Hepatocyte (in vitro differentiated cells): ENCODE measurements at regions not wholly inside any gene's neighbourhood (a gene's known extent, or its start where the extent isn't known, plus 50 kb on each side); places are given as distances from the start of the nearest gene placed in this dataset.

ENCODE experiments used
- DNase-seq: peaks from one replicate; pipeline ENCODE4 v3.0.0-alpha.2; 2016; ENCODE audit warnings: low spot score
- H2AFZ ChIP-seq: fragments of 200-600 bp; sonication (generic); 2 replicates; pipeline ENCODE4 v1.6.0; 2016; ENCODE audit warnings: antibody characterized with exemption, mild to moderate bottlenecking
- H3K27ac ChIP-seq: fragments of 200-600 bp; sonication (generic); 2 replicates; pipeline ENCODE4 v1.5.1; 2016; ENCODE audit warnings: mild to moderate bottlenecking
- H3K27me3 ChIP-seq: fragments of 200-600 bp; sonication (generic); 2 replicates; pipeline ENCODE4 v1.6.1; 2016
- H3K36me3 ChIP-seq: fragments of 200-600 bp; sonication (generic); replicated peaks from 2 replicates; pipeline ENCODE4 v1.5.1; 2016; ENCODE audit warnings: low read depth; ENCODE audit not compliant: insufficient read depth
- H3K4me1 ChIP-seq: fragments of 200-600 bp; sonication (generic); 2 replicates; pipeline ENCODE4 v1.5.1; 2016; ENCODE audit warnings: mild to moderate bottlenecking, moderate library complexity; ENCODE audit not compliant: insufficient read depth
- H3K4me2 ChIP-seq: fragments of 200-600 bp; sonication (generic); 2 replicates; pipeline ENCODE4 v1.6.0; 2016
- H3K4me3 ChIP-seq: fragments of 200-600 bp; sonication (generic); 2 replicates; pipeline ENCODE4 v1.5.1; 2016; ENCODE audit warnings: mild to moderate bottlenecking
- H3K79me2 ChIP-seq: fragments of 200-600 bp; sonication (generic); 2 replicates; pipeline ENCODE4 v1.6.0; 2017; ENCODE audit warnings: mild to moderate bottlenecking
- H3K9me2 ChIP-seq: fragments of 200-600 bp; sonication (generic); replicated peaks from 2 replicates; pipeline ENCODE4 v1.6.0; 2017; ENCODE audit warnings: mild to moderate bottlenecking; ENCODE audit not compliant: insufficient read depth
- H3K9me3 ChIP-seq: fragments of 200-600 bp; sonication (generic); 2 replicates; pipeline ENCODE4 v1.5.1; 2016; ENCODE audit warnings: low read depth, mild to moderate bottlenecking
- H4K20me1 ChIP-seq: fragments of 200-600 bp; sonication (generic); 2 replicates; pipeline ENCODE4 v1.6.0; 2016; ENCODE audit warnings: mild to moderate bottlenecking; ENCODE audit not compliant: insufficient read depth, poor library complexity, severe bottlenecking
- EZH2 ChIP-seq: fragments of 200-600 bp; sonication (generic); IDR thresholded peaks from 2 replicates; pipeline ENCODE4 v1.6.1; 2016; ENCODE audit warnings: antibody characterized with exemption, mild to moderate bottlenecking, borderline replicate concordance
- EZH2phosphoT487 ChIP-seq: fragments of 200-600 bp; sonication (generic); IDR thresholded peaks from one replicate; pipeline ENCODE4 v1.6.1; 2018; ENCODE audit warnings: antibody characterized with exemption, mild to moderate bottlenecking, low read depth, moderate library complexity; ENCODE audit not compliant: unreplicated experiment, severe bottlenecking
- WGBS: methylation state at CpG from one replicate; pipeline ENCODE4 v1.1.6; 2016; ENCODE audit warnings: low lambda C conversion rate; ENCODE audit errors: missing lambda C conversion rate; 5-methylcytosine and 5-hydroxymethylcytosine counted together
- TF ChIP-seq, protein P1 (sequence below): fragments of 200-600 bp; sonication (generic); IDR thresholded peaks from 2 replicates; pipeline ENCODE4 v1.5.1; 2016; ENCODE audit warnings: antibody characterized with exemption, mild to moderate bottlenecking; ENCODE audit not compliant: poor library complexity

DNA sequence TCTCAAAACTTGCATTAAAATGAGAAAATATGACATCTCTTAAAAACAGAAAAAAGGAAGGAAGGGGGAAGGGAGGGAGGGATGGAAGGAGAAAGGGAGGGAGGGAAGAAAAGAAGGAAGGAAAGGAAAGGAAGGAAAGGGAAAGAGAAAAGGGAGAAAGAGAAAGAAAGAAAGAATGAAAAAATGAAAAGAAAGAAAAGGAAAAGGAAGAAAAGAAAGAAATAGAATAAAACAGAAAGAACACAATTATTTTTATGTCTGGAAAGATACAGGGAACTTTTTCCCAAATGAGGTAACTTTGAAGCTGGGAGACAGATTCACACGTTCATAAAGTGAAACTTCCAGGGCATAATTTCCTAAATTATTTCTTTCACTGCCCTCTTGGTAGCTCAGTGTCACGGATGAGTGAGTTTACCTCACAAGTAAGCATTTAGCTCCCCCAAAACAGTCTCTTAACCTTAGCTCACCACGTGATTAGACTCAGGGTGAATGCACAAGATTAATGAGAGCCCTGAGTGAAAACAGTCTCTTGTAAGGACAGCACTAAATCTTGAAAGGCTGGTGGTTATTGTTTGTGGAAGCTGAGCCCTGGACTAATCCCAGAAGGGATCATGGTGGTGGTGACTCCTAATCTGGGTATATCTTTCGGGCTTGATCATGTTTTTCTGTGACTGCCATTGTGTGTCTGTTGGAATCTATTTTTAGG, 74.1 kb upstream of the HDAC9 start:
- Histone ChIP-seq H3K79me2 (no peaks in the 10 kb centered on the region), H4K20me1 (no peaks in the 10 kb centered on the region), H3K27me3 (no peaks in the 10 kb centered on the region), H3K9me2 (no peaks in the 10 kb centered on the region), H3K4me1 (peaks cover 22% of the 10 kb centered on the region), H3K4me3 (no peak overlapping the region), H2AFZ (no peak overlapping the region), H3K9me3 (no peaks in the 10 kb centered on the region), H3K27ac (peak overlapping the region; percentile 21), H3K4me2 (peak overlapping the region; percentile 25), H3K36me3 (no peaks in the 10 kb centered on the region)
- TF ChIP-seq, protein P1, sequence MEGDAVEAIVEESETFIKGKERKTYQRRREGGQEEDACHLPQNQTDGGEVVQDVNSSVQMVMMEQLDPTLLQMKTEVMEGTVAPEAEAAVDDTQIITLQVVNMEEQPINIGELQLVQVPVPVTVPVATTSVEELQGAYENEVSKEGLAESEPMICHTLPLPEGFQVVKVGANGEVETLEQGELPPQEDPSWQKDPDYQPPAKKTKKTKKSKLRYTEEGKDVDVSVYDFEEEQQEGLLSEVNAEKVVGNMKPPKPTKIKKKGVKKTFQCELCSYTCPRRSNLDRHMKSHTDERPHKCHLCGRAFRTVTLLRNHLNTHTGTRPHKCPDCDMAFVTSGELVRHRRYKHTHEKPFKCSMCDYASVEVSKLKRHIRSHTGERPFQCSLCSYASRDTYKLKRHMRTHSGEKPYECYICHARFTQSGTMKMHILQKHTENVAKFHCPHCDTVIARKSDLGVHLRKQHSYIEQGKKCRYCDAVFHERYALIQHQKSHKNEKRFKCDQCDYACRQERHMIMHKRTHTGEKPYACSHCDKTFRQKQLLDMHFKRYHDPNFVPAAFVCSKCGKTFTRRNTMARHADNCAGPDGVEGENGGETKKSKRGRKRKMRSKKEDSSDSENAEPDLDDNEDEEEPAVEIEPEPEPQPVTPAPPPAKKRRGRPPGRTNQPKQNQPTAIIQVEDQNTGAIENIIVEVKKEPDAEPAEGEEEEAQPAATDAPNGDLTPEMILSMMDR, result no peak
- no peak for DNase-seq
- 55% methylated on average over 4 of the region's 4 CpGs for WGBS

DNA sequence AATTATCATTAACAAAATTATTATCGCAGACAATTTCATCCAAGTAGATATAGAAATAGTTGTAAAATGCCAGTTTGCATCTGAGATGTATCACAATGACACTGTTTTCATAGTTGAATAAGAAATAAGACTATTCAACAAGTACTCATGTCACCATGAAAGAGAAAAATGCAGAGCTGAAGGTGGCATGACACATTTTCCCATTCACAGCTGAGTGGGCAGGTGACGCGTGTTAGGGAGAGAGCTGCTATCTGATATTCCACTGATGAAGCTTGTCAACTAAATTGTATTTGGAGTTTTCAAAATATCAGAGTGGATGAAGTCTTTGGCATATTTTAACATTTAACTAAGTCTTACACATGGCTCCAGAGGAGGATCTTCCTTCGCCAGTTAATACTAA, 70.3 kb upstream of the HDAC9 start:
- 98% methylated on average over 4 of the region's 4 CpGs for WGBS
- H3K4me1 ChIP-seq, result peaks cover 23% of the 10 kb centered on the region
- H3K4me3 ChIP-seq, result no peak overlapping the region
- H3K27ac ChIP-seq, result no peak overlapping the region
- H3K4me2 ChIP-seq, result no peak overlapping the region
- H3K9me3 ChIP-seq, result no peaks in the 10 kb centered on the region
- H3K9me2 ChIP-seq, result no peaks in the 10 kb centered on the region
- H2AFZ ChIP-seq, result no peak overlapping the region
- H4K20me1 ChIP-seq, result no peaks in the 10 kb centered on the region
- no peak for DNase-seq
- no peak for TF ChIP-seq EZH2
- H3K36me3 ChIP-seq, result no peaks in the 10 kb centered on the region
- no peaks in the 10 kb centered on the region for H3K79me2 ChIP-seq
- no peaks in the 10 kb centered on the region for H3K27me3 ChIP-seq

DNA sequence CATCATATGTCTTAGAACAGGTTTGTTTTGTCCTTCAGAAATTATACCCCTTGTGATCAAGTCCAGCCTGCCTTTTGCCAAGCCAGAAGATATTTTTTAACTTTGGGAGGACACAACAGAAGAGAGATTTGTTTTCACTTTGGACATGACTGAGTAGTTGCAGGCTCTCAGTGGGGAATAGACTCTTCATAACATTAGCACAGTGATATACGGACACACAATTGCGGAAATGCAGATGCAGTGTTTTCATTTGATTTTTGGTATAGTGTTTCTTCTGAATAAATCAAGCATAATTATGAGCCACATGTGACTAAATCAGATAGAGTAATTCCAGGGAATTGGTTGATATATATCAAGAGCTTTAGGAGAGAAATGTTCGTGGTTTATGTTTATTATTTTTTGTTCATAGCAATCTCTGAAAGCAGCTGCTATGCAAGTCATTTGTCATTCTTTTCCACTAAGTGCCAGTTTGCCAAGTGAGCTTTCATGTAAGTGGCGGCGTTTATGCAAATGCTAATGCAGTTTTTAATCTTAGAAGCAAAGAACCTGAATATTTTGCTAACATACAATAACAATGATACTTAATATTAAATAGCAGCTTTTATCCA, 69.6 kb upstream of the HDAC9 start:
- no peaks in the 10 kb centered on the region for H3K36me3 ChIP-seq
- no peak for DNase-seq
- no peaks in the 10 kb centered on the region for H3K27me3 ChIP-seq
- TF ChIP-seq, protein P1, result no peak
- TF ChIP-seq EZH2phosphoT487 (no peak), EZH2 (no peak)
- no peak overlapping the region for H3K4me3 ChIP-seq
- H3K79me2 ChIP-seq, result no peaks in the 10 kb centered on the region
- peaks cover 19% of the 10 kb centered on the region for H3K4me1 ChIP-seq
- no peaks in the 10 kb centered on the region for H3K9me3 ChIP-seq
- H2AFZ ChIP-seq, result no peak overlapping the region
- no peak overlapping the region for H3K4me2 ChIP-seq
- peak overlapping the region; percentile 21 for H3K27ac ChIP-seq
- WGBS, result 76% methylated on average over 5 of the region's 5 CpGs
- H4K20me1 ChIP-seq, result no peaks in the 10 kb centered on the region
- no peaks in the 10 kb centered on the region for H3K9me2 ChIP-seq

DNA sequence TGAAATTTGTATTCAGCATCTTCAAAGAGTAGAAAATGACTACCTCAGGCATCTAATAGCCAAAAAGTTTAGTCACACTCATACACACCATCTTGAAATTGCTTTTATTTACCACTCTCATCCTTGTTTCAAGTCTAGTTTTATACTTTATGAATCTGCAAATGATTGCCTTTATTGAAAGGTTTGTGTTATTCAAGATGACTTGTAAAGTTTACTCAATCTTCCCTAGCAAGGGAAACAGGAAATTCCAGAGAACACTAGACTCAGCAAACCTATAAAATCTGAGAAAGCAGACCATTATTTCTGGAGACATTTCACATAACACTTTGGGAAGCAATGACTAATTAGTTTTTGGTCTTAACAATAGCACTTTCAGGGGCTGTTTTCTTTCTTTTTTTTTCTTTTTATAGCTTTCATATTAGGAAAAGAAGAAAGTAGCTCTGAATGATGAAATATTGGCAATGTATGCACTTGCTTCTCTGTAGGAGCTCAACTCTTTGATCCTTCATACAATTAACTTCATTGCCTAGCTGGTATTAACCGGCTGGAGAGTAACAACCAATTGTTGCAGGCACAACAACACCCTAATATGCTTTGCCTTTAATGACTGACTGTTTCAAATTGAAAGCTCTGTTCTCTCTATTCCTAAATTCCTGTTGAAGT, 68.9 kb upstream of the HDAC9 start:
- no peaks in the 10 kb centered on the region for H3K27me3 ChIP-seq
- no peak overlapping the region for H3K4me3 ChIP-seq
- H3K4me1 ChIP-seq, result peaks cover 15% of the 10 kb centered on the region
- peak overlapping the region; percentile 21 for H3K27ac ChIP-seq
- no peaks in the 10 kb centered on the region for H3K9me2 ChIP-seq
- H3K4me2 ChIP-seq, result no peak overlapping the region
- no peaks in the 10 kb centered on the region for H3K36me3 ChIP-seq
- WGBS, result 45% methylated on average over 1 of the region's 1 CpG
- TF ChIP-seq EZH2phosphoT487, result no peak
- TF ChIP-seq, protein P1, result no peak
- TF ChIP-seq EZH2, result no peak
- no peaks in the 10 kb centered on the region for H3K9me3 ChIP-seq
- no peak for DNase-seq
- H4K20me1 ChIP-seq, result no peaks in the 10 kb centered on the region
- peak overlapping the region; percentile 49 for H2AFZ ChIP-seq
- no peaks in the 10 kb centered on the region for H3K79me2 ChIP-seq
